HepG2 (cell line): ENCODE measurements at regions not wholly inside any gene's neighbourhood (a gene's known extent, or its start where the extent isn't known, plus 50 kb on each side); places are given as distances from the start of the nearest gene placed in this dataset.

Experiments
- ATAC-seq: fragments of 200-7000 bp; cut with Tn5 transposase; 3 replicates; pipeline ENCODE4 v1.9.1; 2020; ENCODE audit warnings: mild to moderate bottlenecking, moderate library complexity
- BruUV-seq: library from RNA; stranded (reverse); fragments of 400-500 nt; replicated peaks from 2 replicates; lab custom pipeline; 2021; lab: Mats Ljungman, UMichigan
- CTCF ChIA-PET: fragments of 300-600 bp; formaldehyde crosslinking; extraction: SDS; loops from one replicate; lab custom pipeline; 2021; ENCODE audit warnings: low total read pairs, inconsistent platforms, low intra/inter-chr PET ratio; lab: Yijun Ruan, JAX
- POLR2A ChIA-PET: fragments of 350-600 bp; sonication (Branson Sonifier 250); formaldehyde crosslinking; loops from one replicate; lab custom pipeline; 2020; ENCODE audit warnings: antibody characterized with exemption, inconsistent platforms; lab: Yijun Ruan, JAX
- DNase-seq: peaks from one replicate; pipeline ENCODE4 v3.0.0-alpha.2; 2015; ENCODE audit warnings: low spot score
- FAIRE-seq: peaks from 3 replicates; lab custom pipeline; 2011; peaks lifted over from hg19 to GRCh38; lab: Jason Lieb, UNC
- H2AFZ ChIP-seq: one replicate; pipeline ENCODE4 v1.6.1; 2011; ENCODE audit warnings: low read length, inconsistent platforms
- H3K27ac ChIP-seq: fragments of 300-600 bp; 3 replicates; pipeline ENCODE4 v1.8.0; 2011; ENCODE audit warnings: mixed run types, mild to moderate bottlenecking, mixed read lengths, low read length, inconsistent platforms; ENCODE audit not compliant: insufficient read depth; ENCODE audit errors: extremely low read length
- H3K27me3 ChIP-seq, 2 experiments: fragments of 200-600 bp in 1 of 2; 2 replicates in 1 of 2; 3 replicates in 1 of 2; pipeline versions ENCODE4 v1.6.0 to v1.8.0; 2011; ENCODE audit warnings: low read length in 2 of 2, mild to moderate bottlenecking in 2 of 2, moderate library complexity in 2 of 2, inconsistent platforms in 1 of 2; ENCODE audit not compliant: insufficient read depth in 2 of 2, control insufficient read depth in 1 of 2
- H3K36me3 ChIP-seq, 2 experiments: fragments of 200-600 bp in 1 of 2; replicated peaks in 1 of 2; 2 replicates in 1 of 2; 3 replicates in 1 of 2; pipeline versions ENCODE4 v1.5.1 to v1.8.0; 2011; ENCODE audit warnings: low read length in 2 of 2, inconsistent platforms in 1 of 2; ENCODE audit not compliant: insufficient read depth in 2 of 2, control insufficient read depth in 1 of 2
- H3K4me1 ChIP-seq: 2 replicates; pipeline ENCODE4 v1.5.1; 2012; ENCODE audit warnings: low read length, inconsistent platforms; ENCODE audit not compliant: insufficient read depth
- H3K4me2 ChIP-seq: 2 replicates; pipeline ENCODE4 v1.6.0; 2011; ENCODE audit warnings: low read depth, low read length, inconsistent platforms
- H3K4me3 ChIP-seq, 3 experiments: fragments of 200-600 bp in 1 of 3; sonication (generic), shearing (Covaris generic) in 1 of 3; replicated peaks in 1 of 3; 2 replicates each; pipeline ENCODE4 v1.5.1; 2011 to 2016; ENCODE audit warnings: low read length in 3 of 3, inconsistent platforms in 2 of 3, low read depth in 2 of 3, mild to moderate bottlenecking in 2 of 3, control low read depth in 1 of 3, mixed read lengths in 1 of 3; ENCODE audit not compliant: insufficient read depth in 1 of 3
- H3K79me2 ChIP-seq: one replicate; pipeline ENCODE4 v1.6.1; 2011; ENCODE audit warnings: low read length, inconsistent platforms; ENCODE audit not compliant: insufficient read depth
- H3K9ac ChIP-seq: 2 replicates; pipeline ENCODE4 v1.6.0; 2011; ENCODE audit warnings: mild to moderate bottlenecking, low read depth, low read length, inconsistent platforms; ENCODE audit not compliant: insufficient read depth
- H3K9me3 ChIP-seq: 2 replicates; pipeline ENCODE4 v1.5.1; 2012; ENCODE audit warnings: mild to moderate bottlenecking, low read length
- H4K20me1 ChIP-seq: 2 replicates; pipeline ENCODE4 v1.6.0; 2011; ENCODE audit warnings: inconsistent platforms, mild to moderate bottlenecking, low read length, moderate library complexity; ENCODE audit not compliant: insufficient read depth
- CENPX ChIP-seq: sonication (generic); formaldehyde crosslinking; IDR thresholded peaks from 2 replicates; pipeline ENCODE4 v1.9.0; 2021; ENCODE audit warnings: mild to moderate bottlenecking, missing genetic modification reagents, moderate library complexity
- EHMT2 ChIP-seq: fragments of 200-600 bp; sonication (generic); IDR thresholded peaks from 2 replicates; pipeline ENCODE4 v1.7.0; 2017; ENCODE audit warnings: antibody characterized with exemption, low read depth, low read length, borderline replicate concordance
- GLMP ChIP-seq: sonication (generic); formaldehyde crosslinking; IDR thresholded peaks from 2 replicates; pipeline ENCODE4 v1.9.0; 2021; ENCODE audit warnings: missing genetic modification reagents, mild to moderate bottlenecking, borderline replicate concordance
- HOXA5 ChIP-seq: sonication (generic); formaldehyde crosslinking; IDR thresholded peaks from 2 replicates; pipeline ENCODE4 v1.4.0; 2020; ENCODE audit warnings: missing genetic modification reagents
- IRF2 ChIP-seq: IDR thresholded peaks from 2 replicates; pipeline ENCODE4 v1.6.1; 2018; ENCODE audit warnings: missing genetic modification reagents, missing compliant biosample characterization
- MAFF ChIP-seq: IDR thresholded peaks from 2 replicates; pipeline ENCODE4 v1.6.1; 2011; ENCODE audit warnings: low read depth, low read length, improper control_type of control experiment
- MAFK ChIP-seq, 2 experiments: IDR thresholded peaks in 1 of 2; conservative IDR thresholded peaks in 1 of 2; 2 replicates each; pipeline ENCODE4 v1.6.1; 2011; ENCODE audit warnings: improper control_type of control experiment in 2 of 2, low read length in 2 of 2
- PHF20 ChIP-seq: sonication (generic); formaldehyde crosslinking; IDR thresholded peaks from 2 replicates; pipeline ENCODE4 v1.5.0; 2020; ENCODE audit warnings: mild to moderate bottlenecking, missing genetic modification reagents
- PRPF4 ChIP-seq: fragments of 200-400 bp; formaldehyde crosslinking; IDR thresholded peaks from 2 replicates; pipeline ENCODE4 v1.6.1; 2016; ENCODE audit warnings: low read length, low read depth; ENCODE audit not compliant: poor library complexity, severe bottlenecking
- REXO4 ChIP-seq: sonication (generic); formaldehyde crosslinking; IDR thresholded peaks from 2 replicates; pipeline ENCODE4 v1.8.0; 2022; ENCODE audit warnings: missing genetic modification reagents, mild to moderate bottlenecking, borderline replicate concordance
- RFXANK ChIP-seq: IDR thresholded peaks from 2 replicates; pipeline ENCODE4 v1.6.1; 2016
- THYN1 ChIP-seq: sonication (generic); formaldehyde crosslinking; IDR thresholded peaks from 2 replicates; pipeline ENCODE4 v1.8.1; 2023; ENCODE audit warnings: low read depth, mild to moderate bottlenecking, moderate library complexity, missing genetic modification reagents, borderline replicate concordance
- WGBS: methylation state at CpG from one replicate; pipeline ENCODE4 v1.1.6; 2017; ENCODE audit warnings: low lambda C conversion rate; 5-methylcytosine and 5-hydroxymethylcytosine counted together
- in situ Hi-C: cut with HindIII; loops from 2 replicates; pipeline ENCODE4 v1.10.0; 2017; ENCODE audit warnings: low pct_unique_long_range_greater_than_20kb; ENCODE audit not compliant: extremely low pct_ligation_motif_present
- intact Hi-C: fragments of 100-400 bp; cut with micrococcal nuclease; formaldehyde crosslinking; loops from one replicate; pipeline ENCODE4 v1.10.0; 2022; ENCODE audit not compliant: unreplicated experiment

- Histone ChIP-seq H3K4me2 (no peak overlapping the region), H2AFZ (no peak overlapping the region), H3K27me3 (peaks cover 0 to 6% of the 10 kb centered on the region in 2 experiments; a peak in 1 of 5 replicates), H3K9me3 (no peaks in the 10 kb centered on the region), H3K79me2 (no peaks in the 10 kb centered on the region), H3K4me1 (0 out of 2 replicates have a peak, but pooled peaks cover 5% of the 10 kb centered on the region), H3K4me3 (no peak overlapping the region), H3K36me3 (no peaks in the 10 kb centered on the region), H3K9ac (no peak overlapping the region), H4K20me1 (no peaks in the 10 kb centered on the region), H3K27ac (no peak overlapping the region)
- FAIRE-seq = no peak
- intact Hi-C loops = no loop called here
- peak; percentile 76 for ATAC-seq
- WGBS = 38% methylated on average over 7 of the region's 7 CpGs
- DNase-seq = peak; percentile 16
- in situ Hi-C loops = no loop called here
- CTCF ChIA-PET = no interaction called here
- POLR2A ChIA-PET = no interaction called here
- TF ChIP-seq THYN1 = no peak
- TF ChIP-seq IRF2 (CRISPR knock-in tag) = no peak
- TF ChIP-seq HOXA5 = peak; percentile 65; the same call in 1 of the 2 replicates
- no TSS peak for BruUV-seq
Measured at GRCh38 chr6:154593122-154593521, 82.6 kb upstream of the CNKSR3 start.

- no peak for DNase-seq
- 66% methylated on average over 9 of the region's 9 CpGs for WGBS
- ATAC-seq = no peak
- no peak for FAIRE-seq
- H4K20me1 ChIP-seq = no peaks in the 10 kb centered on the region
- H3K4me3 ChIP-seq = no peak overlapping the region
- no peak overlapping the region for H3K4me2 ChIP-seq
- intact Hi-C loops (no loop called here), in situ Hi-C loops (no loop called here)
- ChIA-PET POLR2A (no interaction called here), CTCF (no interaction called here)
- TF ChIP-seq PHF20 (no peak), CENPX (no peak), PRPF4 (no peak), EHMT2 (no peak), GLMP (CRISPR knock-in tag) (no peak), MAFK (conservative IDR thresholded peaks at IDR 0.05 in 1 of 2, IDR thresholded peaks at IDR 0.05 in 1 of 2; ENCODE audit: low read length in 2 of 2) (peak; percentile 15 to 39; a peak in 2 of 4 replicates), MAFF (0 out of 2 replicates have a peak, but pooled peaks have one; percentile 16), RFXANK (CRISPR knock-in tag) (no peak), REXO4 (CRISPR knock-in tag) (no peak)
- no peaks in the 10 kb centered on the region for H3K36me3 ChIP-seq
- H3K27ac ChIP-seq = no peak overlapping the region
- no peak overlapping the region for H3K9ac ChIP-seq
- H2AFZ ChIP-seq = no peak overlapping the region
- peaks cover 0 to 6% of the 10 kb centered on the region in 2 experiments; a peak in 1 of 5 replicates for H3K27me3 ChIP-seq
- H3K9me3 ChIP-seq = no peaks in the 10 kb centered on the region
- BruUV-seq = no TSS peak
- H3K79me2 ChIP-seq = no peaks in the 10 kb centered on the region
- H3K4me1 ChIP-seq = peaks cover 10% of the 10 kb centered on the region; the same call in 1 of the 2 replicates
Measured at GRCh38 chr6:154594496-154595198, 84.2 kb upstream of the CNKSR3 start.
